Neuron (in vitro differentiated cells): ENCODE measurements at regions not wholly inside any gene's neighbourhood (a gene's known extent, or its start where the extent isn't known, plus 50 kb on each side); places are given as distances from the start of the nearest gene placed in this dataset.

Experiments used
- H2AFZ ChIP-seq: one replicate; pipeline ENCODE4 v1.6.1; 2013; ENCODE audit warnings: low read depth, mild to moderate bottlenecking, inconsistent platforms, low read length, moderate library complexity
- H3K27me3 ChIP-seq: one replicate; pipeline ENCODE4 v1.6.1; 2013; ENCODE audit warnings: low read length; ENCODE audit not compliant: insufficient read depth
- H3K36me3 ChIP-seq: one replicate; pipeline ENCODE4 v1.6.1; 2013; ENCODE audit warnings: low read length; ENCODE audit not compliant: insufficient read depth
- H3K4me1 ChIP-seq: one replicate; pipeline ENCODE4 v1.6.1; 2013; ENCODE audit warnings: low read length; ENCODE audit not compliant: insufficient read depth
- H3K4me3 ChIP-seq: 2 replicates; pipeline ENCODE4 v1.5.1; 2013; ENCODE audit warnings: mild to moderate bottlenecking, low read length, moderate library complexity
- H3K9me3 ChIP-seq: one replicate; pipeline ENCODE4 v1.6.1; 2013; ENCODE audit warnings: low read length

- Histone ChIP-seq H2AFZ (no peak overlapping the region), H3K27me3 (peaks cover 3% of the 10 kb centered on the region), H3K9me3 (no peaks in the 10 kb centered on the region), H3K4me3 (no peak overlapping the region), H3K4me1 (no peaks in the 10 kb centered on the region), H3K36me3 (no peaks in the 10 kb centered on the region)
These were observed 117.7 kb downstream of the WT1 start for GRCh38 chr11:32317643-32318042.

GRCh38 chr11:32318071-32319055 is 117.0 kb downstream of the WT1 start:
- no peaks in the 10 kb centered on the region for H3K4me1 ChIP-seq
- no peak overlapping the region for H3K4me3 ChIP-seq
- H3K27me3 ChIP-seq = peaks cover 3% of the 10 kb centered on the region
- H2AFZ ChIP-seq = no peak overlapping the region
- H3K9me3 ChIP-seq = no peaks in the 10 kb centered on the region
- no peaks in the 10 kb centered on the region for H3K36me3 ChIP-seq

GRCh38 chr11:32323814-32324130 is 111.6 kb downstream of the WT1 start:
- Histone ChIP-seq H3K4me1 (no peaks in the 10 kb centered on the region), H3K9me3 (no peaks in the 10 kb centered on the region), H3K36me3 (no peaks in the 10 kb centered on the region), H2AFZ (no peak overlapping the region), H3K4me3 (no peak overlapping the region), H3K27me3 (no peaks in the 10 kb centered on the region)

GRCh38 chr11:32325187-32325586 is 110.2 kb downstream of the WT1 start:
- no peaks in the 10 kb centered on the region for H3K27me3 ChIP-seq
- H2AFZ ChIP-seq = no peak overlapping the region
- no peaks in the 10 kb centered on the region for H3K36me3 ChIP-seq
- no peaks in the 10 kb centered on the region for H3K4me1 ChIP-seq
- H3K9me3 ChIP-seq = no peaks in the 10 kb centered on the region
- no peak overlapping the region for H3K4me3 ChIP-seq

- Histone ChIP-seq H2AFZ (no peak overlapping the region), H3K4me1 (no peaks in the 10 kb centered on the region), H3K36me3 (no peaks in the 10 kb centered on the region), H3K9me3 (no peaks in the 10 kb centered on the region), H3K27me3 (no peaks in the 10 kb centered on the region), H3K4me3 (no peak overlapping the region)
These were observed 109.6 kb downstream of the WT1 start for GRCh38 chr11:32325725-32326124.

- no peaks in the 10 kb centered on the region for H3K27me3 ChIP-seq
- H3K36me3 ChIP-seq = no peaks in the 10 kb centered on the region
These were observed 108.8 kb downstream of the WT1 start for GRCh38 chr11:32326522-32326921.

GRCh38 chr11:32328392-32328791 is 106.9 kb downstream of the WT1 start:
- Histone ChIP-seq H2AFZ (no peak overlapping the region), H3K36me3 (no peaks in the 10 kb centered on the region), H3K4me3 (no peak overlapping the region), H3K9me3 (no peaks in the 10 kb centered on the region), H3K4me1 (no peaks in the 10 kb centered on the region), H3K27me3 (peaks cover 2% of the 10 kb centered on the region)

More at GRCh38 chr11:32326522-32326921, 108.8 kb downstream of the WT1 start:
- Histone ChIP-seq H3K9me3 (no peaks in the 10 kb centered on the region), H3K4me3 (no peak overlapping the region), H3K4me1 (no peaks in the 10 kb centered on the region), H2AFZ (no peak overlapping the region)

GRCh38 chr11:32331098-32331497 is 104.2 kb downstream of the WT1 start:
- Histone ChIP-seq H3K9me3 (no peaks in the 10 kb centered on the region), H3K27me3 (peaks cover 2% of the 10 kb centered on the region), H2AFZ (no peak overlapping the region), H3K36me3 (no peaks in the 10 kb centered on the region), H3K4me1 (no peaks in the 10 kb centered on the region), H3K4me3 (no peak overlapping the region)

- no peaks in the 10 kb centered on the region for H3K4me1 ChIP-seq
- no peak overlapping the region for H3K4me3 ChIP-seq
- H2AFZ ChIP-seq = no peak overlapping the region
- H3K36me3 ChIP-seq = no peaks in the 10 kb centered on the region
- peaks cover 2% of the 10 kb centered on the region for H3K27me3 ChIP-seq
- no peaks in the 10 kb centered on the region for H3K9me3 ChIP-seq
These were observed 103.5 kb downstream of the WT1 start for GRCh38 chr11:32331792-32332191.

- peaks cover 2% of the 10 kb centered on the region for H3K27me3 ChIP-seq
- no peak overlapping the region for H2AFZ ChIP-seq
- H3K36me3 ChIP-seq = no peaks in the 10 kb centered on the region
- H3K4me3 ChIP-seq = no peak overlapping the region
- H3K9me3 ChIP-seq = no peaks in the 10 kb centered on the region
- H3K4me1 ChIP-seq = no peaks in the 10 kb centered on the region
These were observed 102.4 kb downstream of the WT1 start for GRCh38 chr11:32332990-32333319.

GRCh38 chr11:32333320-32333991 is 101.9 kb downstream of the WT1 start:
- Histone ChIP-seq H3K4me3 (no peak overlapping the region), H3K4me1 (no peaks in the 10 kb centered on the region), H2AFZ (no peak overlapping the region), H3K36me3 (no peaks in the 10 kb centered on the region), H3K27me3 (peaks cover 2% of the 10 kb centered on the region), H3K9me3 (no peaks in the 10 kb centered on the region)

- Histone ChIP-seq H3K4me1 (no peaks in the 10 kb centered on the region), H2AFZ (no peak overlapping the region), H3K9me3 (no peaks in the 10 kb centered on the region), H3K36me3 (no peaks in the 10 kb centered on the region), H3K4me3 (no peak overlapping the region), H3K27me3 (peaks cover 2% of the 10 kb centered on the region)
These were observed 100.5 kb downstream of the WT1 start for GRCh38 chr11:32334822-32335221.
